SK-N-SH treated with all-trans-retinoic acid at 6 μM for 48 hours (cell line): ENCODE measurements at regions not wholly inside any gene's neighbourhood (a gene's known extent, or its start where the extent isn't known, plus 50 kb on each side); places are given as distances from the start of the nearest gene placed in this dataset.
A peak's percentile ranks its signal among the peaks of the same experiment; 100 is the strongest.

Source experiments
- ATAC-seq: fragments of 200-7000 bp; cut with Tn5 transposase; 3 replicates; pipeline ENCODE4 v1.9.1; 2020; ENCODE audit warnings: mild to moderate bottlenecking, moderate library complexity
- ARNTL ChIP-seq: fragments of 450-650 bp; formaldehyde crosslinking; IDR thresholded peaks from 2 replicates; pipeline ENCODE4 v1.5.0; 2020; ENCODE audit warnings: low read depth, mild to moderate bottlenecking, moderate library complexity, borderline replicate concordance
- BACH2 ChIP-seq: fragments of 250-450 bp; sonication (Bioruptor Pico); IDR thresholded peaks from 2 replicates; pipeline ENCODE4 v1.9.0; 2021; ENCODE audit warnings: mild to moderate bottlenecking, borderline replicate concordance
- CREB5 ChIP-seq: fragments of 250-450 bp; sonication (Bioruptor Pico); IDR thresholded peaks from 2 replicates; pipeline ENCODE4 v1.5.1; 2020; ENCODE audit warnings: low read depth, mild to moderate bottlenecking, moderate library complexity
- CSDC2 ChIP-seq: fragments of 250-450 bp; sonication (Bioruptor Pico); IDR thresholded peaks from 2 replicates; pipeline ENCODE4 v1.5.0; 2020; ENCODE audit warnings: mild to moderate bottlenecking, moderate library complexity
- CSRNP3 ChIP-seq: fragments of 250-450 bp; sonication (Bioruptor Pico); IDR thresholded peaks from 2 replicates; pipeline ENCODE4 v1.5.1; 2021; ENCODE audit warnings: mild to moderate bottlenecking, moderate library complexity
- ESRRG ChIP-seq: fragments of 250-450 bp; sonication (Bioruptor Pico); IDR thresholded peaks from 2 replicates; pipeline ENCODE4 v1.6.1; 2021; ENCODE audit warnings: mild to moderate bottlenecking
- GLIS3 ChIP-seq: fragments of 250-450 bp; sonication (Bioruptor Pico); IDR thresholded peaks from 2 replicates; pipeline ENCODE4 v1.5.0; 2020; ENCODE audit warnings: mild to moderate bottlenecking, moderate library complexity
- ISL1 ChIP-seq: fragments of 250-450 bp; sonication (Bioruptor Pico); IDR thresholded peaks from 2 replicates; pipeline ENCODE4 v2.1.2; 2022; ENCODE audit warnings: mild to moderate bottlenecking, moderate library complexity
- OSR1 ChIP-seq: fragments of 250-450 bp; sonication (Bioruptor Pico); IDR thresholded peaks from 2 replicates; pipeline ENCODE4 v1.8.0; 2022; ENCODE audit warnings: moderate library complexity, mild to moderate bottlenecking, inconsistent platforms
- POU6F1 ChIP-seq: fragments of 250-450 bp; sonication (Bioruptor Pico); IDR thresholded peaks from 2 replicates; pipeline ENCODE4 v1.8.0; 2021; ENCODE audit warnings: low read depth, mild to moderate bottlenecking, moderate library complexity, borderline replicate concordance
- RARB ChIP-seq: fragments of 250-450 bp; sonication (Bioruptor Pico); IDR thresholded peaks from 2 replicates; pipeline ENCODE4 v1.8.0; 2021; ENCODE audit warnings: mild to moderate bottlenecking, moderate library complexity
- SNAI2 ChIP-seq: fragments of 250-450 bp; sonication (Bioruptor Pico); IDR thresholded peaks from 2 replicates; pipeline ENCODE4 v1.5.0; 2020; ENCODE audit warnings: mild to moderate bottlenecking, moderate library complexity
- TCF4 ChIP-seq: fragments of 250-450 bp; sonication (Bioruptor Pico); IDR thresholded peaks from 2 replicates; pipeline ENCODE4 v1.8.0; 2021; ENCODE audit warnings: mild to moderate bottlenecking, moderate library complexity, borderline replicate concordance
- TOX ChIP-seq: fragments of 250-450 bp; sonication (Bioruptor Pico); IDR thresholded peaks from 2 replicates; pipeline ENCODE4 v1.8.0; 2021; ENCODE audit warnings: mild to moderate bottlenecking, moderate library complexity, borderline replicate concordance
- TSHZ2 ChIP-seq: fragments of 250-450 bp; sonication (Bioruptor Pico); IDR thresholded peaks from 2 replicates; pipeline ENCODE4 v1.5.0; 2020; ENCODE audit warnings: mild to moderate bottlenecking, moderate library complexity
- ZFP3 ChIP-seq: fragments of 250-450 bp; sonication (Bioruptor Pico); IDR thresholded peaks from 2 replicates; pipeline ENCODE4 v1.5.0; 2020; ENCODE audit warnings: mild to moderate bottlenecking, moderate library complexity
- ZFP30 ChIP-seq: fragments of 450-650 bp; formaldehyde crosslinking; IDR thresholded peaks from 2 replicates; pipeline ENCODE4 v1.5.0; 2022; ENCODE audit warnings: mild to moderate bottlenecking, moderate library complexity
- ZNF565 ChIP-seq: fragments of 450-650 bp; formaldehyde crosslinking; conservative IDR thresholded peaks from 2 replicates; pipeline ENCODE4 v1.5.0; 2020; ENCODE audit warnings: low read depth, mild to moderate bottlenecking, moderate library complexity
- ZNF70 ChIP-seq: fragments of 450-650 bp; formaldehyde crosslinking; IDR thresholded peaks from 2 replicates; pipeline ENCODE4 v1.5.0; 2020; ENCODE audit warnings: mild to moderate bottlenecking, moderate library complexity
- ZNF8 ChIP-seq: fragments of 450-650 bp; formaldehyde crosslinking; IDR thresholded peaks from 2 replicates; pipeline ENCODE4 v1.5.0; 2020; ENCODE audit warnings: mild to moderate bottlenecking, moderate library complexity

GRCh38 chr18:45161850-45162249 is 453.4 kb upstream of the SLC14A2 start:
- ATAC-seq: no peak
- TF ChIP-seq RARB (no peak), CSDC2 (no peak), ESRRG (CRISPR knock-in tag) (no peak), CSRNP3 (CRISPR knock-in tag) (no peak), ISL1 (no peak), ZNF8 (CRISPR knock-in tag) (no peak), BACH2 (CRISPR knock-in tag) (no peak), ZFP3 (CRISPR knock-in tag) (no peak), TOX (no peak), CREB5 (no peak), TSHZ2 (CRISPR knock-in tag) (no peak), POU6F1 (CRISPR knock-in tag) (no peak), SNAI2 (CRISPR knock-in tag) (no peak), ARNTL (CRISPR knock-in tag) (no peak), TCF4 (CRISPR knock-in tag) (no peak), ZNF565 (CRISPR knock-in tag) (no peak)

- ATAC-seq: no peak
- TF ChIP-seq ISL1 (no peak), CSRNP3 (CRISPR knock-in tag) (no peak), GLIS3 (CRISPR knock-in tag) (no peak), TOX (no peak), ZNF8 (CRISPR knock-in tag) (no peak), ZNF70 (CRISPR knock-in tag) (no peak), ZFP30 (CRISPR knock-in tag) (no peak), TCF4 (CRISPR knock-in tag) (no peak), TSHZ2 (CRISPR knock-in tag) (no peak), CSDC2 (no peak), BACH2 (CRISPR knock-in tag) (no peak)
These were observed 451.4 kb upstream of the SLC14A2 start for GRCh38 chr18:45163871-45164270.

GRCh38 chr18:45164551-45164950 is 450.7 kb upstream of the SLC14A2 start:
- no peak for TF ChIP-seq OSR1 (CRISPR knock-in tag)
- TF ChIP-seq, all 23 proteins: peak for 0
- ATAC-seq: peak; percentile 14
